Adrenal gland (tissue), 9 donors: ENCODE measurements at regions not wholly inside any gene's neighbourhood (a gene's known extent, or its start where the extent isn't known, plus 50 kb on each side); places are given as distances from the start of the nearest gene placed in this dataset.

Experiments
- DNase-seq, 7 donors: peaks; one replicate each; pipeline ENCODE4 v3.0.0-alpha.2; 2019 to 2020
- H3K27ac ChIP-seq, 5 donors: fragments of 200-600 bp; sonication (generic) in 4 of 5; 1 replicate in 3 of 5; 2 replicates in 2 of 5; pipeline versions ENCODE4 v1.5.1 to v1.8.0; 2016 to 2020; ENCODE audit warnings: mild to moderate bottlenecking in 1 of 5
- H3K27me3 ChIP-seq: fragments of 200-600 bp; 2 replicates; pipeline ENCODE4 v1.8.0; 2021
- H3K36me3 ChIP-seq, 2 donors: fragments of 200-600 bp; replicated peaks in 1 of 2; 1 replicate in 1 of 2; 2 replicates in 1 of 2; pipeline versions ENCODE4 v1.5.1 to v1.8.0; 2018 to 2022
- H3K4me1 ChIP-seq, 2 donors: fragments of 200-600 bp; replicated peaks in 1 of 2; 1 replicate in 1 of 2; 2 replicates in 1 of 2; pipeline versions ENCODE4 v1.5.1 to v1.8.0; 2018 to 2021
- H3K4me3 ChIP-seq, 4 donors: fragments of 200-600 bp; sonication (generic) in 3 of 4; one replicate each; pipeline ENCODE4 v1.5.1; 2016 to 2018
- H3K9me3 ChIP-seq, 3 donors: fragments of 200-600 bp; sonication (generic) in 1 of 3; replicated peaks in 1 of 3; 1 replicate in 2 of 3; 2 replicates in 1 of 3; pipeline versions ENCODE4 v1.5.1 to v1.8.0; 2016 to 2021
- POLR2A ChIP-seq, 2 donors: fragments of 450-650 bp; IDR thresholded peaks; one replicate each; pipeline ENCODE4 v1.6.1; 2017; ENCODE audit warnings: antibody characterized with exemption in 2 of 2, mild to moderate bottlenecking in 2 of 2, moderate library complexity in 1 of 2
- WGBS, 4 donors: extraction: QIAGEN DNeasy Blood & Tissue Kit in 2 of 4; methylation state at CpG; one replicate each; pipeline versions ENCODE4 v1.1.5 to v1.1.7; 2013 to 2017; 5-methylcytosine and 5-hydroxymethylcytosine counted together
- intact Hi-C, 2 donors: fragments of 100-400 bp; cut with DNase I; formaldehyde crosslinking; loops; one replicate each; pipeline versions ENCODE4 v1.14.1 to v1.15.0; 2022 to 2023
- TF ChIP-seq, protein P1 (sequence below), 6 experiments: fragments of 450-650 bp in 4 of 6; fragments of 200-600 bp in 2 of 6; sonication (generic) in 1 of 6; IDR thresholded peaks; 1 replicate in 5 of 6; 2 replicates in 1 of 6; pipeline versions ENCODE4 v1.5.1 to v1.8.0; 2016 to 2021; ENCODE audit warnings: antibody characterized with exemption in 6 of 6, mild to moderate bottlenecking in 2 of 6, moderate library complexity in 1 of 6
- donor health status: healthy with polysubstance abuse.
- donor health status: Bipolar disorder and iron deficiency.
- donor health status: DM: yes; HTN: yes; CAD: no.
- donor health status: DM: no; HTN: no; CAD: no.
- donor health status: DM: no; HTN: no; CAD: no.

DNA sequence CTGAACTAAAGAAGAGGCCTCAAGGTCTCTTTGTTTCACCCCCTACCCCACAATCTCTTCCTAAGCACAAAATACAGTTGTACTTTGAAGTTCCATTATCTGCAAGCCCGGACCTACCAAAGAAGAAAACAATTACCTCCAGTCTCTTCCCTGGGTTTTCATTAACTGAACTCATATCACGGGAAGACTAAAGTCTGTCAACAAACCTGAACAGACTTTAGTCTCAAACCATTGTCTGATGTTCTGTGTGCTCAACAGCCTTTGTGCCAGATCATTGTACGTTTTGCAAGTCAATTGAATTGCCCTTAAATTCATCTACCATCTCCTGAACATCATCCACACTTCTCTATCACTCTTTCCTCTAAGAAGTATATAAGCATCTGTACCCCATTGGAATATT, 1021.9 kb upstream of the CDH2 start:
- Histone ChIP-seq H3K27me3 (no peaks in the 10 kb centered on the region), H3K27ac (no peak overlapping the region), H3K4me3 (no peak overlapping the region), H3K9me3 (no peaks in the 10 kb centered on the region), H3K36me3 (no peaks in the 10 kb centered on the region), H3K4me1 (no peaks in the 10 kb centered on the region)
- no peak for DNase-seq
- intact Hi-C loops, result no loop called here
- 64 to 68% (median 66%) methylated on average over 3 of the region's 3 CpGs for WGBS, 4 donors
- TF ChIP-seq, protein P1, sequence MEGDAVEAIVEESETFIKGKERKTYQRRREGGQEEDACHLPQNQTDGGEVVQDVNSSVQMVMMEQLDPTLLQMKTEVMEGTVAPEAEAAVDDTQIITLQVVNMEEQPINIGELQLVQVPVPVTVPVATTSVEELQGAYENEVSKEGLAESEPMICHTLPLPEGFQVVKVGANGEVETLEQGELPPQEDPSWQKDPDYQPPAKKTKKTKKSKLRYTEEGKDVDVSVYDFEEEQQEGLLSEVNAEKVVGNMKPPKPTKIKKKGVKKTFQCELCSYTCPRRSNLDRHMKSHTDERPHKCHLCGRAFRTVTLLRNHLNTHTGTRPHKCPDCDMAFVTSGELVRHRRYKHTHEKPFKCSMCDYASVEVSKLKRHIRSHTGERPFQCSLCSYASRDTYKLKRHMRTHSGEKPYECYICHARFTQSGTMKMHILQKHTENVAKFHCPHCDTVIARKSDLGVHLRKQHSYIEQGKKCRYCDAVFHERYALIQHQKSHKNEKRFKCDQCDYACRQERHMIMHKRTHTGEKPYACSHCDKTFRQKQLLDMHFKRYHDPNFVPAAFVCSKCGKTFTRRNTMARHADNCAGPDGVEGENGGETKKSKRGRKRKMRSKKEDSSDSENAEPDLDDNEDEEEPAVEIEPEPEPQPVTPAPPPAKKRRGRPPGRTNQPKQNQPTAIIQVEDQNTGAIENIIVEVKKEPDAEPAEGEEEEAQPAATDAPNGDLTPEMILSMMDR (IDR thresholded peaks at IDR 0.05), result no peak
- no peak for TF ChIP-seq POLR2A (IDR thresholded peaks at IDR 0.05)

DNA sequence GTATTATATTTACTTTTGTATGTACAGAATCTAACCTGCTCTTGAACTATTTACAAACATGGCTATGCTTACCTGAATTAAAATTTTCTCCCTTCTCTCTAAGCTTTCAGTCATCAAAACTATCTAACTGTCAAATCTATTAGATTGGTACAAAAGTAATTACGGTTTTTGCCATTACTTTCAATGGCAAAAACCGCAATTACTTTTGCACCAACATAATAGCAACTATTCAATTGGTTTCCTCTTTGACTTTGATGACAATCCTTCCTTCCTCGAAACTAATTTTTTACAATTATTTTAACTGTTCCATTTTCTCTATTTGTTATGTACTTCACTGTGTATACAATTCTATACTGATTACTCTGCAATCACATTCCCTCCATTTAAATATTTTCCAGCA, 1019.4 kb upstream of the CDH2 start:
- TF ChIP-seq, protein P1 (IDR thresholded peaks at IDR 0.05), result no peak
- no peak for TF ChIP-seq POLR2A (IDR thresholded peaks at IDR 0.05)
- DNase-seq, result no peak
- Histone ChIP-seq H3K27ac (no peak overlapping the region), H3K36me3 (no peaks in the 10 kb centered on the region), H3K4me3 (no peak overlapping the region), H3K27me3 (no peaks in the 10 kb centered on the region), H3K9me3 (no peaks in the 10 kb centered on the region), H3K4me1 (no peaks in the 10 kb centered on the region)
- WGBS, 4 donors, result 80 to 91% (median 88%) methylated on average over 3 of the region's 3 CpGs
- intact Hi-C loops, result no loop called here

DNA sequence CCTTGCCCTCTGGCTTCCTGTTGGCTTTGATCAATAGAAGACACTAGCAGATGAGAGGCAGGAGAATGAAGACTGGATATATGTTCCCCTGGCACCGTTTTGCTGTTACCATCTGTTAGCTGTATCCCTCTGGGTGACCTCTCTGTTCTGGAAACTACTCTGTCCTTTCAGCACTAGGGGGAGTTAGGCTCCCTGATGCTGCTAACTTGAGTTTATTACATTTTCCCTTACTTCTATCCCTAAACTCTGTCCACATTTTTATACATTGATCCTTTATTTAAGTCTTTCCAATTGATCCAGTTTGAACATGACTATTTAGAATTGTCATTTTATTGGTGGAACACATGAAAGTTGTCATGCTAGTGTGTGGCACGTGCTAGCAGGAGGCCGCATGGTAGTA, 1014.3 kb upstream of the CDH2 start:
- no peaks in the 10 kb centered on the region for H3K4me1 ChIP-seq
- no peak overlapping the region for H3K27ac ChIP-seq
- H3K27me3 ChIP-seq, result no peaks in the 10 kb centered on the region
- intact Hi-C loops, result no loop called here
- H3K36me3 ChIP-seq, result no peaks in the 10 kb centered on the region
- H3K4me3 ChIP-seq, result no peak overlapping the region
- no peaks in the 10 kb centered on the region for H3K9me3 ChIP-seq
- 72 to 75% (median 73%) methylated on average over 3 of the region's 3 CpGs for WGBS, 4 donors
- DNase-seq, result no peak
- TF ChIP-seq POLR2A (IDR thresholded peaks at IDR 0.05), result no peak
- TF ChIP-seq, protein P1 (IDR thresholded peaks at IDR 0.05), result no peak

DNA sequence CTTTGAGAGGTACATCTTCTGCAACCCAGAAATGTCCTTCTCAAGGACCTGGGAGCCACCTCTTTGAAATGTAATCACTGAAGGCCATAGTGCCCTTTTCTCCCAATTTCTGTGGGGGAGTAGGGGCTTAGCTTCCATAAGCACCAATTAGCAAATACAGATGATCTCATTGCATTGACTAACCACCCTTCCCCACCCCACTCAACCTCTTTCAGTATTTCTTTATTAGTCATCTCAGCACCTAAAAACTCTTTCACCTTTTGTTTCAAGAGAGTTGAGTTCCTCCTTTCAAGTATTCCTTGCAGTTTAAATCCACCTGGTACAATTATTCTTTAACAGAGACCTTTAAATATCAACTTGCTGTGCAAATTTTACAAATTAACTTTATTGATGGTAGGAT, 1011.8 kb upstream of the CDH2 start:
- no peak overlapping the region for H3K27ac ChIP-seq
- no peaks in the 10 kb centered on the region for H3K4me1 ChIP-seq
- no peak overlapping the region for H3K4me3 ChIP-seq
- no peaks in the 10 kb centered on the region for H3K36me3 ChIP-seq
- no peaks in the 10 kb centered on the region for H3K9me3 ChIP-seq
- no peak for DNase-seq
- TF ChIP-seq POLR2A (IDR thresholded peaks at IDR 0.05), result no peak
- TF ChIP-seq, protein P1 (IDR thresholded peaks at IDR 0.05), result no peak
- H3K27me3 ChIP-seq, result no peaks in the 10 kb centered on the region
- intact Hi-C loops, result no loop called here
